ENCODE measurements at regions not wholly inside any gene's neighbourhood (a gene's known extent, or its start where the extent isn't known, plus 50 kb on each side); places are given as distances from the start of the nearest gene placed in this dataset.

- TF ChIP-seq CTCF (IDR thresholded peaks at IDR 0.05; ENCODE audit: poor library complexity) (no peak), EZH2 (IDR thresholded peaks at IDR 0.05; ENCODE audit: borderline replicate concordance) (no peak)
These were observed 132.1 kb upstream of the HAAO start for GRCh38 chr2:42924418-42924886.
